ENCODE measurements at regions not wholly inside any gene's neighbourhood (a gene's known extent, or its start where the extent isn't known, plus 50 kb on each side); places are given as distances from the start of the nearest gene placed in this dataset.

- TF ChIP-seq FOXJ3 (CRISPR knock-in tag; IDR thresholded peaks at IDR 0.05) (no peak), CTCF (IDR thresholded peaks at IDR 0.05) (no peak), RAD21 (IDR thresholded peaks at IDR 0.05; ENCODE audit: low read length) (no peak), CHD2 (IDR thresholded peaks at IDR 0.05; ENCODE audit: low read length, partially characterized antibody) (no peak), TAF1 (IDR thresholded peaks at IDR 0.05; ENCODE audit: borderline replicate concordance, low read depth, low read length) (no peak), POLR2AphosphoS5 (IDR thresholded peaks at IDR 0.05; ENCODE audit: low read depth, low read length) (no peak), FOXM1 (IDR thresholded peaks at IDR 0.05; ENCODE audit: low read depth) (no peak), REST (IDR thresholded peaks at IDR 0.05; ENCODE audit: low read depth, low read length) (no peak), EZH2phosphoT487 (IDR thresholded peaks at IDR 0.05; ENCODE audit: borderline replicate concordance, low read depth) (no peak), SMC3 (IDR thresholded peaks at IDR 0.05; ENCODE audit: low read depth, low read length) (no peak), MAX (IDR thresholded peaks at IDR 0.05; ENCODE audit: low read depth) (no peak), JUND (IDR thresholded peaks at IDR 0.05) (no peak), EP300 (IDR thresholded peaks at IDR 0.05; ENCODE audit: borderline replicate concordance in 1 of 2, low read depth in 1 of 2, low read length in 1 of 2) (no peak), MEF2A (IDR thresholded peaks at IDR 0.05; ENCODE audit: borderline replicate concordance, low read depth) (no peak)
Measured at GRCh38 chrX:134732676-134733075, 64.3 kb downstream of the PABIR2 start.

All from SK-N-SH (cell line).